OCI-LY1 (cell line): ENCODE measurements at regions not wholly inside any gene's neighbourhood (a gene's known extent, or its start where the extent isn't known, plus 50 kb on each side); places are given as distances from the start of the nearest gene placed in this dataset.

ENCODE experiments used
- H2AFZ ChIP-seq: fragments of 200-600 bp; sonication (generic), shearing (Covaris generic); 2 replicates; pipeline ENCODE4 v1.6.0; 2014; ENCODE audit warnings: antibody characterized with exemption, mild to moderate bottlenecking, low read length
- H3F3A ChIP-seq: fragments of 200-600 bp; sonication (generic), shearing (Covaris generic); 2 replicates; pipeline ENCODE4 v1.6.0; 2014; ENCODE audit warnings: mild to moderate bottlenecking, antibody characterized with exemption, low read length, moderate library complexity; ENCODE audit not compliant: insufficient read depth
- H3K27ac ChIP-seq: fragments of 200-600 bp; sonication (generic); 2 replicates; pipeline ENCODE4 v1.5.1; 2014; ENCODE audit warnings: low read length, mixed run types, mild to moderate bottlenecking, low read depth; ENCODE audit not compliant: poor library complexity, severe bottlenecking
- H3K27me3 ChIP-seq: fragments of 200-600 bp; sonication (generic); 2 replicates; pipeline ENCODE4 v1.6.0; 2014; ENCODE audit warnings: antibody characterized with exemption, mild to moderate bottlenecking, low read length, moderate library complexity; ENCODE audit not compliant: insufficient read depth
- H3K36me3 ChIP-seq: fragments of 200-600 bp; sonication (generic); 2 replicates; pipeline ENCODE4 v1.6.1; 2014; ENCODE audit warnings: mild to moderate bottlenecking, antibody characterized with exemption, low read length, moderate library complexity, mixed read lengths; ENCODE audit not compliant: insufficient read depth
- H3K4me1 ChIP-seq: fragments of 200-600 bp; sonication (generic); 2 replicates; pipeline ENCODE4 v1.5.1; 2014; ENCODE audit warnings: mild to moderate bottlenecking, low read length, moderate library complexity; ENCODE audit not compliant: insufficient read depth, severe bottlenecking
- H3K4me2 ChIP-seq: fragments of 200-600 bp; sonication (generic), shearing (Covaris generic); 2 replicates; pipeline ENCODE4 v1.6.1; 2014; ENCODE audit warnings: low read length
- H3K4me3 ChIP-seq: fragments of 200-600 bp; sonication (generic); 2 replicates; pipeline ENCODE4 v1.5.1; 2014; ENCODE audit warnings: low read length, low read depth, mild to moderate bottlenecking, mixed read lengths; ENCODE audit not compliant: poor library complexity, severe bottlenecking
- H3K79me2 ChIP-seq: fragments of 200-600 bp; shearing (Covaris generic); 2 replicates; pipeline ENCODE4 v1.6.1; 2016; ENCODE audit warnings: mixed run types, low read length, mixed read lengths; ENCODE audit not compliant: insufficient read depth
- H3K9ac ChIP-seq: fragments of 200-600 bp; sonication (generic), shearing (Covaris generic); 2 replicates; pipeline ENCODE4 v1.6.1; 2014; ENCODE audit warnings: mild to moderate bottlenecking, low read length, mixed read lengths
- H3K9me2 ChIP-seq: fragments of 200-600 bp; sonication (generic), shearing (Covaris generic); 2 replicates; pipeline ENCODE4 v1.6.1; 2014; ENCODE audit warnings: low read depth, mild to moderate bottlenecking, low read length, mixed read lengths
- H3K9me3 ChIP-seq: fragments of 200-600 bp; shearing (Covaris generic); 2 replicates; pipeline ENCODE4 v1.6.1; 2014; ENCODE audit warnings: low read length, mixed read lengths
- H4K20me1 ChIP-seq: fragments of 200-600 bp; sonication (generic), shearing (Covaris generic); 2 replicates; pipeline ENCODE4 v1.6.0; 2016; ENCODE audit warnings: mild to moderate bottlenecking, low read length; ENCODE audit not compliant: insufficient read depth
- CTCF ChIP-seq: fragments of 200-600 bp; sonication (generic), shearing (Covaris generic); IDR thresholded peaks from 2 replicates; pipeline ENCODE4 v1.5.1; 2017; ENCODE audit warnings: mild to moderate bottlenecking, antibody characterized with exemption, low read length, moderate library complexity, mixed read lengths
- EZH2 ChIP-seq: fragments of 200-600 bp; sonication (generic), shearing (Covaris generic); IDR thresholded peaks from 2 replicates; pipeline ENCODE4 v1.8.0; 2017; ENCODE audit warnings: borderline replicate concordance, mixed run types, mild to moderate bottlenecking, antibody characterized with exemption, low read length, moderate library complexity, mixed read lengths

GRCh38 chr11:90594658-90595057 is 371.8 kb upstream of the CHORDC1 start:
- no peak overlapping the region for H3K9ac ChIP-seq
- no peaks in the 10 kb centered on the region for H4K20me1 ChIP-seq
- H3K9me3 ChIP-seq = no peaks in the 10 kb centered on the region
- no peak overlapping the region for H3K27ac ChIP-seq
- no peaks in the 10 kb centered on the region for H3F3A ChIP-seq
- no peak for TF ChIP-seq EZH2
- no peak for TF ChIP-seq CTCF
- no peak overlapping the region for H2AFZ ChIP-seq
- no peak overlapping the region for H3K4me3 ChIP-seq
- no peak overlapping the region for H3K4me2 ChIP-seq
- H3K4me1 ChIP-seq = no peaks in the 10 kb centered on the region
- no peaks in the 10 kb centered on the region for H3K27me3 ChIP-seq
- H3K36me3 ChIP-seq = no peaks in the 10 kb centered on the region
- H3K9me2 ChIP-seq = no peaks in the 10 kb centered on the region
- H3K79me2 ChIP-seq = no peaks in the 10 kb centered on the region

GRCh38 chr11:90593099-90593498 is 370.2 kb upstream of the CHORDC1 start:
- no peaks in the 10 kb centered on the region for H3K27me3 ChIP-seq
- H3K4me2 ChIP-seq = no peak overlapping the region
- H3K27ac ChIP-seq = no peak overlapping the region
- H2AFZ ChIP-seq = no peak overlapping the region
- H3K9ac ChIP-seq = no peak overlapping the region
- no peaks in the 10 kb centered on the region for H3K9me3 ChIP-seq
- H3K4me1 ChIP-seq = no peaks in the 10 kb centered on the region
- H4K20me1 ChIP-seq = no peaks in the 10 kb centered on the region
- no peaks in the 10 kb centered on the region for H3F3A ChIP-seq
- H3K4me3 ChIP-seq = no peak overlapping the region
- no peak for TF ChIP-seq CTCF
- no peak for TF ChIP-seq EZH2
- no peaks in the 10 kb centered on the region for H3K79me2 ChIP-seq
- H3K36me3 ChIP-seq = no peaks in the 10 kb centered on the region
- no peaks in the 10 kb centered on the region for H3K9me2 ChIP-seq

GRCh38 chr11:90590286-90590685 is 367.4 kb upstream of the CHORDC1 start:
- no peak overlapping the region for H3K27ac ChIP-seq
- no peaks in the 10 kb centered on the region for H3K27me3 ChIP-seq
- H3K4me3 ChIP-seq = no peak overlapping the region
- no peaks in the 10 kb centered on the region for H3K9me3 ChIP-seq
- H3F3A ChIP-seq = no peaks in the 10 kb centered on the region
- H3K9me2 ChIP-seq = no peaks in the 10 kb centered on the region
- no peak overlapping the region for H2AFZ ChIP-seq
- no peaks in the 10 kb centered on the region for H4K20me1 ChIP-seq
- H3K4me2 ChIP-seq = no peak overlapping the region
- no peaks in the 10 kb centered on the region for H3K4me1 ChIP-seq
- no peaks in the 10 kb centered on the region for H3K79me2 ChIP-seq
- no peak for TF ChIP-seq CTCF
- TF ChIP-seq EZH2 = no peak
- no peak overlapping the region for H3K9ac ChIP-seq
- no peaks in the 10 kb centered on the region for H3K36me3 ChIP-seq
